Natural killer cell (primary cell): ENCODE measurements at regions not wholly inside any gene's neighbourhood (a gene's known extent, or its start where the extent isn't known, plus 50 kb on each side); places are given as distances from the start of the nearest gene placed in this dataset.

Experiments used
- ATAC-seq, 3 donors: fragments of 150-1000 bp in 2 of 3; fragments of 200-7000 bp in 1 of 3; cut with Tn5 transposase; 1 replicate in 1 of 3; 2 replicates in 2 of 3; pipeline ENCODE4 v1.10.0; 2021; ENCODE audit warnings: mild to moderate bottlenecking in 2 of 3, moderate library complexity in 2 of 3
- DNase-seq, 2 donors: peaks; one replicate each; pipeline versions ENCODE4 v3.0.0 to v3.0.0-alpha.2; 2013 to 2021; ENCODE audit warnings: mixed read lengths in 1 of 2
- H3K27ac ChIP-seq: one replicate; pipeline ENCODE4 v1.5.1; 2013; ENCODE audit warnings: mild to moderate bottlenecking, low read length
- H3K27me3 ChIP-seq: one replicate; pipeline ENCODE4 v1.6.1; 2013; ENCODE audit warnings: low read length; ENCODE audit not compliant: control insufficient read depth, insufficient read depth
- H3K36me3 ChIP-seq: one replicate; pipeline ENCODE4 v1.6.1; 2013; ENCODE audit warnings: low read length; ENCODE audit not compliant: control insufficient read depth, insufficient read depth
- H3K4me1 ChIP-seq: one replicate; pipeline ENCODE4 v1.6.1; 2013; ENCODE audit warnings: low read length; ENCODE audit not compliant: control insufficient read depth, insufficient read depth
- H3K4me3 ChIP-seq: one replicate; pipeline ENCODE4 v1.5.1; 2013; ENCODE audit warnings: low read length
- H3K9me3 ChIP-seq: one replicate; pipeline ENCODE4 v1.6.1; 2013; ENCODE audit warnings: low read length; ENCODE audit not compliant: control insufficient read depth, insufficient read depth
- H3K27ac Mint-ChIP-seq, 2 donors: one replicate each; pipeline ENCODE4 v1.8.0; 2022; ENCODE audit warnings: mild to moderate bottlenecking in 2 of 2, mixed read lengths in 2 of 2, moderate library complexity in 1 of 2
- H3K27me3 Mint-ChIP-seq, 2 donors: one replicate each; pipeline ENCODE4 v1.8.0; 2022; ENCODE audit warnings: low read depth in 2 of 2, mixed read lengths in 2 of 2
- H3K36me3 Mint-ChIP-seq: one replicate; pipeline ENCODE4 v1.8.0; 2022; ENCODE audit warnings: mixed read lengths
- H3K4me1 Mint-ChIP-seq, 2 donors: one replicate each; pipeline ENCODE4 v1.8.0; 2022; ENCODE audit warnings: mixed read lengths in 2 of 2
- H3K4me3 Mint-ChIP-seq: one replicate; pipeline ENCODE4 v1.8.0; 2022; ENCODE audit warnings: mild to moderate bottlenecking, moderate library complexity, mixed read lengths
- H3K9me3 Mint-ChIP-seq, 2 donors: one replicate each; pipeline ENCODE4 v1.8.0; 2022; ENCODE audit warnings: mixed read lengths in 2 of 2
- CTCF ChIP-seq: fragments of 200-600 bp; IDR thresholded peaks from one replicate; pipeline ENCODE4 v1.8.0; 2022; ENCODE audit warnings: antibody characterized with exemption
- WGBS: methylation state at CpG from one replicate; pipeline ENCODE4 v1.1.7; 2013; ENCODE audit warnings: missing lambda C conversion rate; ENCODE audit not compliant: insufficient coverage; 5-methylcytosine and 5-hydroxymethylcytosine counted together
- intact Hi-C: fragments of 100-400 bp; cut with micrococcal nuclease; formaldehyde crosslinking; loops from one replicate; pipeline ENCODE4 v1.14.2; 2022

- DNase-seq (no peak), ATAC-seq (no peak)
- Histone ChIP-seq H3K4me3 (no peak overlapping the region), H3K4me1 (no peaks in the 10 kb centered on the region), H3K36me3 (no peaks in the 10 kb centered on the region), H3K9me3 (no peaks in the 10 kb centered on the region), H3K27me3 (no peaks in the 10 kb centered on the region), H3K27ac (no peak overlapping the region)
- H3K4me3 Mint-ChIP-seq, result no peak overlapping the region
- H3K27ac Mint-ChIP-seq, result no peak overlapping the region
- no peaks in the 10 kb centered on the region for H3K4me1 Mint-ChIP-seq
- intact Hi-C loops, result no loop called here
- H3K36me3 Mint-ChIP-seq, result no peaks in the 10 kb centered on the region
- H3K9me3 Mint-ChIP-seq, result no peaks in the 10 kb centered on the region
- TF ChIP-seq CTCF, result no peak
- WGBS, result 78% methylated on average over 13 of the region's 13 CpGs
- peaks cover 7 to 15% of the 10 kb centered on the region in 2 donors for H3K27me3 Mint-ChIP-seq
Measured at GRCh38 chr6:781350-781961, 88.5 kb upstream of the EXOC2 start.

GRCh38 chr6:780706-781105 is 87.8 kb upstream of the EXOC2 start:
- Mint-ChIP-seq H3K4me1 (no peaks in the 10 kb centered on the region), H3K4me3 (no peak overlapping the region), H3K27me3 (peaks cover 8 to 21% of the 10 kb centered on the region in 2 donors), H3K36me3 (no peaks in the 10 kb centered on the region), H3K27ac (no peak overlapping the region), H3K9me3 (no peaks in the 10 kb centered on the region)
- H3K27me3 ChIP-seq, result no peaks in the 10 kb centered on the region
- H3K27ac ChIP-seq, result no peak overlapping the region
- WGBS, result 89% methylated on average over 3 of the region's 3 CpGs
- no peaks in the 10 kb centered on the region for H3K4me1 ChIP-seq
- intact Hi-C loops, result no loop called here
- H3K9me3 ChIP-seq, result no peaks in the 10 kb centered on the region
- TF ChIP-seq CTCF, result no peak
- DNase-seq, result no peak
- no peak for ATAC-seq
- no peaks in the 10 kb centered on the region for H3K36me3 ChIP-seq
- H3K4me3 ChIP-seq, result no peak overlapping the region

- intact Hi-C loops, result no loop called here
- Mint-ChIP-seq H3K27me3 (peaks cover 13 to 44% of the 10 kb centered on the region in 2 donors), H3K4me1 (no peaks in the 10 kb centered on the region)
Measured at GRCh38 chr6:776951-777350, 84.0 kb upstream of the EXOC2 start.

More at GRCh38 chr6:776951-777350, 84.0 kb upstream of the EXOC2 start:
- Histone ChIP-seq H3K9me3 (no peaks in the 10 kb centered on the region), H3K4me3 (no peak overlapping the region), H3K4me1 (no peaks in the 10 kb centered on the region), H3K27ac (no peak overlapping the region), H3K36me3 (no peaks in the 10 kb centered on the region), H3K27me3 (no peaks in the 10 kb centered on the region)
- DNase-seq (no peak), ATAC-seq (no peak)
- Mint-ChIP-seq H3K9me3 (no peaks in the 10 kb centered on the region), H3K27ac (no peak overlapping the region), H3K36me3 (no peaks in the 10 kb centered on the region), H3K4me3 (no peak overlapping the region)
- WGBS, result 96% methylated on average over 7 of the region's 9 CpGs
- no peak for TF ChIP-seq CTCF
